ENCODE measurements at regions not wholly inside any gene's neighbourhood (a gene's known extent, or its start where the extent isn't known, plus 50 kb on each side); places are given as distances from the start of the nearest gene placed in this dataset.

DNA sequence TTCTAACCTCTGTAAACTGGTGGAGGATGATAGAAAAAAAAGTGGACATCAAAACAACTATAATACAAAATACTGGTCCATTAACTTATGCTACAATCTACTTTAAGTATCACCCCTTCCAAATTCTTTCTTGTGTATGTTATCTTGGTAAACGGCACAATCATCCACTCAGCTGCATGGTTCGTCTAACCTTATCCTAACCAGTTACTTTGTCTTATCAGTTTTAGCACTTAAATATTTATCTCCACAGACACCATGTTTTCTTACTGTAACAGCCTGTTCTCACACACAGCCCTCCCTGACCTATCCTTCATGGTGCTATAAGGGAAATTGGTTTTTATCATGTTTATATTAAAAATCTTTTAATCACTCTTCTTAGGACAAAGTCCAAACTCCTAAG lies 157.2 kb downstream of the PTGER3 start:
- Histone ChIP-seq H3K4me1 (no peaks in the 10 kb centered on the region), H3K36me3 (no peaks in the 10 kb centered on the region), H3K4me3 (replicated peaks in 1 of 3) (no peak overlapping the region), H3K9me3 (no peaks in the 10 kb centered on the region), H3K27me3 (no peaks in the 10 kb centered on the region), H3K27ac (no peak overlapping the region)
- intact Hi-C loops (cut with DNase I), result no loop called here
- TF ChIP-seq CTCF (IDR thresholded peaks at IDR 0.05) (no peak), POLR2A (IDR thresholded peaks at IDR 0.05) (no peak)
- DNase-seq, result no peak
- 69 to 75% methylated on average over 2 of the region's 2 CpGs for WGBS, 2 donors

- TF ChIP-seq CTCF (IDR thresholded peaks at IDR 0.05) (no peak), POLR2A (IDR thresholded peaks at IDR 0.05) (no peak)
- no peaks in the 10 kb centered on the region for H3K9me3 ChIP-seq
- no peaks in the 10 kb centered on the region for H3K27me3 ChIP-seq
- H3K36me3 ChIP-seq, result no peaks in the 10 kb centered on the region
- H3K4me1 ChIP-seq, result no peaks in the 10 kb centered on the region
- intact Hi-C loops (cut with DNase I), result no loop called here
- no peak overlapping the region for H3K27ac ChIP-seq
- no peak for DNase-seq
- H3K4me3 ChIP-seq (replicated peaks in 1 of 3), result no peak overlapping the region
These were observed 156.4 kb downstream of the PTGER3 start for GRCh38 chr1:70891051-70891843.

DNA sequence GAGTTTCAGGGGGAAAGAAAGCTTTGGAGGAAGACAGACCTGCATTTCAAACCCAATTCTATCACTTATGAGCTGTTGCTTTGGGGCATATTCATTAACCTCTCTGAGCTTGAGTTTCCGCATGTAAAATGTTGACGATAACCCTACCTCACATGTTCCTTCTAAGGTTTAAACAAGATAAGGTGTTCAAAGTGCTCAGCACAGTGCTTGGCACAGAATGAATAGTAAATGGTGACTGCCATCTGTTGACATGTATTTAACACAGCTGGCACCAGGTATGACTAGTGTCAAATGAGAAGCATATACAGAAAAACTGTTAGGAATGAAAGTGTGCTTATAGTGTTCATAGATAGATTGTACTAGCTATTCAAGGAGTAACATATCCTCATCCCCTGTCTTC lies 155.5 kb downstream of the PTGER3 start:
- Histone ChIP-seq H3K4me3 (replicated peaks in 1 of 3) (no peak overlapping the region), H3K9me3 (no peaks in the 10 kb centered on the region), H3K36me3 (no peaks in the 10 kb centered on the region), H3K4me1 (no peaks in the 10 kb centered on the region), H3K27me3 (no peaks in the 10 kb centered on the region), H3K27ac (no peak overlapping the region)
- 96 to 99% methylated on average over 2 of the region's 2 CpGs for WGBS, 2 donors
- intact Hi-C loops (cut with DNase I), result no loop called here
- TF ChIP-seq POLR2A (IDR thresholded peaks at IDR 0.05), result no peak
- no peak for TF ChIP-seq CTCF (IDR thresholded peaks at IDR 0.05)
- no peak for DNase-seq

DNA sequence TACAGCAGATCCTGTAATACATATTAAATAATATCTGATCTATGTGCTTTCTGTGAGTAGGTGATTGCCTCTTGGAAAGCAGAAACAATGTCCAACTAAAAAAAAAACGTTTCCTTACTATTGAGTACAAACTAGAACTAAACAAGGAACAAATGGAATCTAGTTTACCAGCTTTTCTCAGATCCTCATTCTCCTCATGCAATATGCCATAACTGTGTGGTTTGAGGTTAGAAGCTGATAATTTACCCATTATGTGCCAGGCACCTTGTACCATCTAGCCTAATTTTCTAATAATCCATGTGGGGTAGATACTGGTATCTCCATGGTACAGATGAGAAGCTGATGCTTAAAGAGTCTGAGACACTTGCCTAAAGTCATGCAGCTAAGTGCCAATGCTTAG lies 154.7 kb downstream of the PTGER3 start:
- no peaks in the 10 kb centered on the region for H3K9me3 ChIP-seq
- WGBS, 2 donors, result 28 to 45% methylated on average over 1 of the region's 1 CpG
- no peak for DNase-seq
- intact Hi-C loops (cut with DNase I), result no loop called here
- TF ChIP-seq POLR2A (IDR thresholded peaks at IDR 0.05), result no peak
- TF ChIP-seq CTCF (IDR thresholded peaks at IDR 0.05), result no peak
- no peaks in the 10 kb centered on the region for H3K27me3 ChIP-seq
- no peak overlapping the region for H3K4me3 ChIP-seq (replicated peaks in 1 of 3)
- no peaks in the 10 kb centered on the region for H3K36me3 ChIP-seq
- H3K4me1 ChIP-seq, result no peaks in the 10 kb centered on the region
- H3K27ac ChIP-seq, result no peak overlapping the region

GRCh38 chr1:70893381-70893780 lies 154.2 kb downstream of the PTGER3 start:
- intact Hi-C loops (cut with DNase I), result no loop called here
- Histone ChIP-seq H3K9me3 (no peaks in the 10 kb centered on the region), H3K27ac (no peak overlapping the region), H3K4me1 (no peaks in the 10 kb centered on the region), H3K4me3 (replicated peaks in 1 of 3) (no peak overlapping the region), H3K27me3 (no peaks in the 10 kb centered on the region), H3K36me3 (no peaks in the 10 kb centered on the region)
- TF ChIP-seq POLR2A (IDR thresholded peaks at IDR 0.05), result no peak
- TF ChIP-seq CTCF (IDR thresholded peaks at IDR 0.05), result no peak
- no peak for DNase-seq
- 81% methylated on average over 3 of the region's 3 CpGs for WGBS, 2 donors

Measured in thyroid gland (tissue), 4 donors.